ENCODE measurements at regions not wholly inside any gene's neighbourhood (a gene's known extent, or its start where the extent isn't known, plus 50 kb on each side); places are given as distances from the start of the nearest gene placed in this dataset.

- no peak overlapping the region for H3K4me3 Mint-ChIP-seq
- ATAC-seq (no peak), DNase-seq (no peak)
- H3K4me1 Mint-ChIP-seq: no peaks in the 10 kb centered on the region
- H3K9me3 Mint-ChIP-seq: peaks cover 0 to 4% of the 10 kb centered on the region in 2 donors
- no peaks in the 10 kb centered on the region for H3K27me3 Mint-ChIP-seq
- no peak overlapping the region for H3K27ac Mint-ChIP-seq
Measured at GRCh38 chr13:103403148-103403740, 337.0 kb upstream of the SLC10A2 start.

GRCh38 chr13:103395139-103395538, 328.9 kb upstream of the SLC10A2 start:
- Mint-ChIP-seq H3K4me3 (no peak overlapping the region), H3K27ac (no peak overlapping the region), H3K4me1 (no peaks in the 10 kb centered on the region), H3K27me3 (no peaks in the 10 kb centered on the region), H3K9me3 (peaks cover 0 to 5% of the 10 kb centered on the region in 2 donors)
- ATAC-seq: no peak
- DNase-seq: no peak

DNA sequence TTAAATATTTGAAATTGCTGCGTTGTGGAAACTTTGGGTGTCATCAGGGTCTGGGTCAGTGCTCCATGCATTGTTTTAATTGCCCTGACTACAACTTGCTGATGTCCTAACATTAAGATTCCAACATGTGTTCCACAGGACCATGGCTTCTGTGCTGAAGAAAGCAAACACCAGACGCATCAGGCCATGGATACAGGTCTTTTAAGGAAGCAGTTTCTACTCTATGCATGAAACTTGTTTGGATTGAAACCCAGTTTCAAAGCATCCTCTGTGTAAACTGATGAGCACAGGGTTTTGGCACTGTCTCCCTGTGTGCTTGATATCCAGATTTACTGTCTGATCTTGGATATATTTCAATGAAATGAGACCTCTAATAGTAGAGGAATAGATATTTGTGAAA, 328.4 kb upstream of the SLC10A2 start:
- Mint-ChIP-seq H3K9me3 (peaks cover 0 to 5% of the 10 kb centered on the region in 2 donors), H3K27me3 (no peaks in the 10 kb centered on the region), H3K4me1 (no peaks in the 10 kb centered on the region), H3K4me3 (no peak overlapping the region), H3K27ac (no peak overlapping the region)
- DNase-seq: no peak
- ATAC-seq: no peak

DNA sequence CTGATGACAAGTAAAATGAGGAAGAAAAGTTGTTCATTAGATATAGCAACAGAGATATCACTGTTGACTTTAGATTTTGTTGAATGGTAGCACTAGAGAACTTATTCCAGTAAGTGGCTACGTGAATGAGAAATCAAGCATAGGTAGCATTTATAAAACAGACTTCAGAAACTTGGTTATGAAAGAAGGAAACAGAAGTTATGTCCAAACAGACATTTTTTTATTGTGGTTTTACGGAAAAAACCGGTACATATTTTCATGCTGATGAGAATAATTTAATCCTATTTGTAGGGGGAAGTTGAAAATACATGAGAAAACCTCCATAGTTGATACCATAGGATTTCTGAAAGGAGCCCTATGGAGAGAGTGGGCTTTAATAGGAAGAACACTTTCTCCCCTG, 325.7 kb upstream of the SLC10A2 start:
- H3K4me1 Mint-ChIP-seq: no peaks in the 10 kb centered on the region
- ATAC-seq (no peak), DNase-seq (no peak)
- H3K9me3 Mint-ChIP-seq: no peaks in the 10 kb centered on the region
- no peaks in the 10 kb centered on the region for H3K27me3 Mint-ChIP-seq
- no peak overlapping the region for H3K4me3 Mint-ChIP-seq
- no peak overlapping the region for H3K27ac Mint-ChIP-seq

- no peak for DNase-seq
- Mint-ChIP-seq H3K4me3 (no peak overlapping the region), H3K9me3 (no peaks in the 10 kb centered on the region), H3K27me3 (no peaks in the 10 kb centered on the region), H3K4me1 (no peaks in the 10 kb centered on the region), H3K27ac (no peak overlapping the region)
- no peak for ATAC-seq
Measured at GRCh38 chr13:103388839-103389238, 322.6 kb upstream of the SLC10A2 start.

GRCh38 chr13:103386341-103386740, 320.1 kb upstream of the SLC10A2 start:
- Mint-ChIP-seq H3K4me3 (no peak overlapping the region), H3K27me3 (no peaks in the 10 kb centered on the region), H3K4me1 (no peaks in the 10 kb centered on the region), H3K9me3 (peaks cover 0 to 20% of the 10 kb centered on the region in 2 donors), H3K27ac (no peak overlapping the region)
- no peak for DNase-seq
- no peak for ATAC-seq

GRCh38 chr13:103373916-103374315, 307.7 kb upstream of the SLC10A2 start:
- H3K27ac Mint-ChIP-seq: no peak overlapping the region
- H3K9me3 Mint-ChIP-seq: peaks cover 8 to 10% of the 10 kb centered on the region in 2 donors
- no peak for DNase-seq
- no peak overlapping the region for H3K4me3 Mint-ChIP-seq
- ATAC-seq: no peak
- H3K27me3 Mint-ChIP-seq: no peaks in the 10 kb centered on the region
- H3K4me1 Mint-ChIP-seq: no peaks in the 10 kb centered on the region

DNA sequence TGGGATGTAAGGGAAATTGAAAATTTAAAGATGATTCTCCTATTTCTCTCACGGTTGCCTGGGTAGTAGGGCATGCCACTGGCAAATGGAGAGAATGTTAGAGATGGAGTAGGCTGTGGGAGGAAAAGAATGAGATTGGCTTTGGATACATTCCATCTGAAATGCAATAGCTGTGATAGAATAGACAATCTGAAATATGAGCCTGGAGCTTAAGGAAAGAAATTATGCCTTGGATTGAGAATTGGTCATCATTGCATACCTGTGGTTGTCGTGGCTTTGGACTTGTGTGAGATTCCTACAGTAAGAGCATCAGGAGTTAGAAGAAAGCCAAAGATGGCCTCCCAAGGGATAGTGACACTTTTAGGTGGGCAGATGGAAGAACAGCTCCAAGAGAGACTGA, 305.1 kb upstream of the SLC10A2 start:
- ATAC-seq (no peak), DNase-seq (no peak)

DNA sequence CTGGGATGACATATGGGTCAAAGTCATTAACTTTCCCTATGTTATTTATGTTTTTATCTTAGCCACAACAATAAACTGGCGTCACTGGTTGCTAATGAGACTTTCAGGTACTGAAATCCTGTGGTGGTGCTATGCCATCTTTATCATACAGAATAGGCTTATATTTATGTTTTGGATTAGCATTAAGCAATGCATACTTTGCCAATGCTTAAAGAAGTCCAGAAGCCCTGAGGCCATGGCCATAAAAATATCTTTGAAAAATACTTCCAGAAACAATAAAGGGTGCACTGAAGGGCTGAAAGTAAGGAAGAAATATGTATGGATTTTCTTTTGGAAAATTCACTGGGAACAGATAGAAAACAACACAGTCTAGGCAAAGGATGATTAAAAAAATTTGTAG, 304.6 kb upstream of the SLC10A2 start:
- ATAC-seq: no peak

More for the DNA sequence above, 305.1 kb upstream of the SLC10A2 start:
- Mint-ChIP-seq H3K9me3 (no peaks in the 10 kb centered on the region), H3K27me3 (no peaks in the 10 kb centered on the region), H3K4me3 (no peak overlapping the region), H3K27ac (no peak overlapping the region), H3K4me1 (no peaks in the 10 kb centered on the region)

DNA sequence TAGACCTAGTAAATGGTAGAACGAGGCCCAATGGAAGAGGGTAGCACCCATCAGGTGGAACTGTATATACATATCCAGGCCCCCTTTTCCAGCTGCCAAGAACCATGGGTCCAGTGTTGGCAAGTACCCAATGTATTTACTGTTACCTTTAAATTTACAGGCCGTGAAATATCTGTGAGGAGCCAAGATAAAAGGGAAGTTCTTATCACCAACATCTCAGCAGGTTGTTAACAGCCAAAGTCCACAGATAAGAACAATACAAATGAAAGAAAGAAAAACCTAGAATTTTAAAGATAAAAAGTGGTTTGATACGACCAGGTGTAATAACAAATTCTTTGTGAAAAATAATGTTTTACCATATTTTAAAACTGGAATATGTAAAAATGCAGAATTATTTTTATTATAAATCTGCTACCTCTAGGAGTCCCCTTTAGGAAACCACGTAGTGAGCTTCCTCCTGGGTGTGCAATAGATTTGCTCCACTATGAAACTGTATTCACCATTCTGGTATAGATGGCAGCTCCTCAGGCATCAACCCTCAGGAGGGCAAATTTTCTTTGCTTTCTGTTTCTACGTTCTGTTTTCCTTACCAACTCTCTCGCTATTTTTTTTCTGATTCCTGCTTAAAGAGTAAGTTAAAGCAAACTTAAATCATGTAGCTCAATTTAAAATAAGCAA, 292.2 kb upstream of the SLC10A2 start:
- ATAC-seq (no peak), DNase-seq (no peak)
- Mint-ChIP-seq H3K4me3 (no peak overlapping the region), H3K9me3 (peaks cover 6 to 15% of the 10 kb centered on the region in 2 donors), H3K4me1 (no peaks in the 10 kb centered on the region), H3K27ac (no peak overlapping the region), H3K27me3 (no peaks in the 10 kb centered on the region)

More for the DNA sequence above, 304.6 kb upstream of the SLC10A2 start:
- H3K4me3 Mint-ChIP-seq: no peak overlapping the region
- DNase-seq: no peak
- no peaks in the 10 kb centered on the region for H3K4me1 Mint-ChIP-seq
- H3K27ac Mint-ChIP-seq: no peak overlapping the region
- no peaks in the 10 kb centered on the region for H3K9me3 Mint-ChIP-seq
- no peaks in the 10 kb centered on the region for H3K27me3 Mint-ChIP-seq

DNA sequence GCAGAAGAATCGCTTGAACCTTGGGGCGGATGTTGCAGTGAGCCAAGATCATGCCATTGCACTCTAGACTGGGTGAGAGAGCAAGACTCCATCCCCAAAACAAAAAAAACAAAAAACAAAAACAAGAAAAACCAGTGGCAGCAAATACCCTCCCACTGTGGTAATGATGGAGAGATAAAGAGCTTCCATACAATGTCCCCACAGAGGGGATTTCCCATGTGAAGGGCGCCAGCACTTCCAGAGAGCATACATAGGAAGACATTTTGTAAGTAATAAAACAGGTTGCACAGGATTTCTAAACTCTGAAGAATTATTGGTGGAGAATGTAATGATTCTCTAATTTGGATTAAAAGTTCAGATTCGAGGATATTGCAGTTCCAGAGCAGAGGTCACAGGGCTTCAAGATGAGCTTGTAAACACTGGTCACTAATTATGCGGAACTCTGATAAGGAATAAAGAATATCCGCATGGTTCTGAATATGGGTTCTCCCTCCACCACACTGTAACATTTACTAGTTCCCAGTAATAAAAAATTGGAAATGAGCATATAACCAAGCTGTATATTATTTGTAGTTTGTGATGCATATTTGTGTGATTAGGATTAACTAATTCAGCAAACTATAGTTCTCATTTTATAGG, 290.1 kb upstream of the SLC10A2 start:
- H3K4me3 Mint-ChIP-seq: no peak overlapping the region
- H3K4me1 Mint-ChIP-seq: no peaks in the 10 kb centered on the region
- H3K27me3 Mint-ChIP-seq: peaks cover 4% of the 10 kb centered on the region
- H3K27ac Mint-ChIP-seq: no peak overlapping the region
- ATAC-seq (no peak), DNase-seq (no peak)
- H3K9me3 Mint-ChIP-seq: peaks cover 13% of the 10 kb centered on the region in 2 donors

- no peak for ATAC-seq
- H3K9me3 Mint-ChIP-seq: peaks cover 10 to 17% of the 10 kb centered on the region in 2 donors
- peaks cover 8% of the 10 kb centered on the region for H3K27me3 Mint-ChIP-seq
- no peaks in the 10 kb centered on the region for H3K4me1 Mint-ChIP-seq
- no peak overlapping the region for H3K27ac Mint-ChIP-seq
- no peak for DNase-seq
- H3K4me3 Mint-ChIP-seq: no peak overlapping the region
Measured at GRCh38 chr13:103354171-103354570, 288.0 kb upstream of the SLC10A2 start.

GRCh38 chr13:103351035-103351828, 285.0 kb upstream of the SLC10A2 start:
- Mint-ChIP-seq H3K9me3 (peaks cover 10 to 17% of the 10 kb centered on the region in 2 donors), H3K27me3 (peaks cover 8% of the 10 kb centered on the region), H3K4me1 (no peaks in the 10 kb centered on the region), H3K27ac (peak overlapping the region in 1 of 2 donors; percentile 3), H3K4me3 (no peak overlapping the region)
- no peak for DNase-seq
- no peak for ATAC-seq

GRCh38 chr13:103350147-103350546, 283.9 kb upstream of the SLC10A2 start:
- ATAC-seq (no peak), DNase-seq (no peak)
- Mint-ChIP-seq H3K27ac (no peak overlapping the region), H3K27me3 (peaks cover 8% of the 10 kb centered on the region), H3K4me3 (no peak overlapping the region), H3K9me3 (peaks cover 5 to 28% of the 10 kb centered on the region in 2 donors), H3K4me1 (no peaks in the 10 kb centered on the region)

DNA sequence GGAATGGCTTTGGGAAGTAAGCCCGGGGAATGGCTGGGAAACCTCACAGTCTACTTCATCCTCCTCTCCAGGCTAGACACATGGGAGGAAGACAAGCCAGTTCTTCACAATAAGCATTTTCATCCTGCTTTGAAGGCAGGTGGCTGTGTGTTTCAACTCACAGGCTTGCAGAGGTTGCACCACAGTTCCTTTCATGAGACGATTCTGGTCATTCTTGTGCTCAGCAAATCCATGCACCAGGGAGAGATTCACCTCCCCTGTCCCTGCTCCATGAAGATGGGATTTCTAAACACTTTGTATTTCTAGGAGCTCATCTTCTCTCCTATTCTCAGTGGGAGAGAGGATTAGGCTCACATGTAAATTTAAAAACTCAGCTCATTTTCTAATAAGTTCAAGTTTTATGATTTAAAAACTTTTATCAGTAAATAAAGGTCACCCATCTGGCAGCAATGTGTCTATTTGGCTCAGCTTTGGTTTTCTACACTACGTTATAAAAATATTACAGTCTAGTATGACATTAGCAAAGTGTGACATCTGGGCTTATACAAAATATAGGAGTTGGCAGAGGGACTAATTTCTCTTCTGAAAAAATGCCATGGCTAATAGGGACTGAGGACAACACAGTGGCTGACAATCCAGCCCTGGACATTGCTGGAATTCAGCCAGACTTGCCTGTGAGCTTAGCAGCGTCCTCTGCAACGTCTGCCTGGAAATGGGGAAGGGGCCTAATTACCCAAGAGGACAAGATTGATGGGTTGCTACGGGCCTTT, 283.2 kb upstream of the SLC10A2 start:
- Mint-ChIP-seq H3K4me1 (no peaks in the 10 kb centered on the region), H3K27ac (no peak overlapping the region), H3K4me3 (no peak overlapping the region), H3K27me3 (peaks cover 8% of the 10 kb centered on the region), H3K9me3 (peaks cover 12 to 34% of the 10 kb centered on the region in 2 donors)
- DNase-seq: no peak
- no peak for ATAC-seq

All from stimulated activated naive CD8-positive, alpha-beta T cell treated with anti-CD3 and anti-CD28 coated beads, Interleukin-15, amount 100 ng/mL, for 72 hours (primary cell).